HepG2 (cell line): ENCODE measurements at regions not wholly inside any gene's neighbourhood (a gene's known extent, or its start where the extent isn't known, plus 50 kb on each side); places are given as distances from the start of the nearest gene placed in this dataset.

Source experiments
- ATAC-seq: fragments of 200-7000 bp; cut with Tn5 transposase; 3 replicates; pipeline ENCODE4 v1.9.1; 2020; ENCODE audit warnings: mild to moderate bottlenecking, moderate library complexity
- BruUV-seq: library from RNA; stranded (reverse); fragments of 400-500 nt; replicated peaks from 2 replicates; lab custom pipeline; 2021; lab: Mats Ljungman, UMichigan
- CTCF ChIA-PET: fragments of 300-600 bp; formaldehyde crosslinking; extraction: SDS; loops from one replicate; lab custom pipeline; 2021; ENCODE audit warnings: low total read pairs, inconsistent platforms, low intra/inter-chr PET ratio; lab: Yijun Ruan, JAX
- POLR2A ChIA-PET: fragments of 350-600 bp; sonication (Branson Sonifier 250); formaldehyde crosslinking; loops from one replicate; lab custom pipeline; 2020; ENCODE audit warnings: antibody characterized with exemption, inconsistent platforms; lab: Yijun Ruan, JAX
- DNase-seq: peaks from one replicate; pipeline ENCODE4 v3.0.0-alpha.2; 2015; ENCODE audit warnings: low spot score
- FAIRE-seq: peaks from 3 replicates; lab custom pipeline; 2011; peaks lifted over from hg19 to GRCh38; lab: Jason Lieb, UNC
- H2AFZ ChIP-seq: one replicate; pipeline ENCODE4 v1.6.1; 2011; ENCODE audit warnings: low read length, inconsistent platforms
- H3K27ac ChIP-seq: fragments of 300-600 bp; 3 replicates; pipeline ENCODE4 v1.8.0; 2011; ENCODE audit warnings: mixed run types, mild to moderate bottlenecking, mixed read lengths, low read length, inconsistent platforms; ENCODE audit not compliant: insufficient read depth; ENCODE audit errors: extremely low read length
- H3K27me3 ChIP-seq, 2 experiments: fragments of 200-600 bp in 1 of 2; 2 replicates in 1 of 2; 3 replicates in 1 of 2; pipeline versions ENCODE4 v1.6.0 to v1.8.0; 2011; ENCODE audit warnings: low read length in 2 of 2, mild to moderate bottlenecking in 2 of 2, moderate library complexity in 2 of 2, inconsistent platforms in 1 of 2; ENCODE audit not compliant: insufficient read depth in 2 of 2, control insufficient read depth in 1 of 2
- H3K36me3 ChIP-seq, 2 experiments: fragments of 200-600 bp in 1 of 2; replicated peaks in 1 of 2; 2 replicates in 1 of 2; 3 replicates in 1 of 2; pipeline versions ENCODE4 v1.5.1 to v1.8.0; 2011; ENCODE audit warnings: low read length in 2 of 2, inconsistent platforms in 1 of 2; ENCODE audit not compliant: insufficient read depth in 2 of 2, control insufficient read depth in 1 of 2
- H3K4me1 ChIP-seq: 2 replicates; pipeline ENCODE4 v1.5.1; 2012; ENCODE audit warnings: low read length, inconsistent platforms; ENCODE audit not compliant: insufficient read depth
- H3K4me2 ChIP-seq: 2 replicates; pipeline ENCODE4 v1.6.0; 2011; ENCODE audit warnings: low read depth, low read length, inconsistent platforms
- H3K4me3 ChIP-seq, 3 experiments: fragments of 200-600 bp in 1 of 3; sonication (generic), shearing (Covaris generic) in 1 of 3; replicated peaks in 1 of 3; 2 replicates each; pipeline ENCODE4 v1.5.1; 2011 to 2016; ENCODE audit warnings: low read length in 3 of 3, inconsistent platforms in 2 of 3, low read depth in 2 of 3, mild to moderate bottlenecking in 2 of 3, control low read depth in 1 of 3, mixed read lengths in 1 of 3; ENCODE audit not compliant: insufficient read depth in 1 of 3
- H3K79me2 ChIP-seq: one replicate; pipeline ENCODE4 v1.6.1; 2011; ENCODE audit warnings: low read length, inconsistent platforms; ENCODE audit not compliant: insufficient read depth
- H3K9ac ChIP-seq: 2 replicates; pipeline ENCODE4 v1.6.0; 2011; ENCODE audit warnings: mild to moderate bottlenecking, low read depth, low read length, inconsistent platforms; ENCODE audit not compliant: insufficient read depth
- H3K9me3 ChIP-seq: 2 replicates; pipeline ENCODE4 v1.5.1; 2012; ENCODE audit warnings: mild to moderate bottlenecking, low read length
- H4K20me1 ChIP-seq: 2 replicates; pipeline ENCODE4 v1.6.0; 2011; ENCODE audit warnings: inconsistent platforms, mild to moderate bottlenecking, low read length, moderate library complexity; ENCODE audit not compliant: insufficient read depth
- FOXK1 ChIP-seq: sonication (generic); formaldehyde crosslinking; IDR thresholded peaks from 2 replicates; pipeline ENCODE4 v1.4.0; 2020; ENCODE audit warnings: low read depth, missing genetic modification reagents, borderline replicate concordance
- HNRNPK ChIP-seq: fragments of 200-400 bp; formaldehyde crosslinking; IDR thresholded peaks from 2 replicates; pipeline ENCODE4 v1.6.1; 2018; ENCODE audit warnings: low read length, low read depth, moderate library complexity, mild to moderate bottlenecking; ENCODE audit not compliant: poor library complexity, severe bottlenecking
- PAXIP1 ChIP-seq: sonication (generic); formaldehyde crosslinking; conservative IDR thresholded peaks from 2 replicates; pipeline ENCODE4 v1.4.0; 2020; ENCODE audit warnings: mild to moderate bottlenecking, missing genetic modification reagents, moderate library complexity
- ZNF234 ChIP-seq: sonication (generic); formaldehyde crosslinking; conservative IDR thresholded peaks from 2 replicates; pipeline ENCODE4 v1.5.1; 2020; ENCODE audit warnings: mild to moderate bottlenecking, missing genetic modification reagents
- ZNF263 ChIP-seq: sonication (generic); formaldehyde crosslinking; IDR thresholded peaks from 2 replicates; pipeline ENCODE4 v1.4.0; 2020; ENCODE audit warnings: missing genetic modification reagents
- ZNF281 ChIP-seq: sonication (generic); formaldehyde crosslinking; IDR thresholded peaks from 2 replicates; pipeline ENCODE4 v1.4.0; 2020; ENCODE audit warnings: missing genetic modification reagents, borderline replicate concordance
- WGBS: methylation state at CpG from one replicate; pipeline ENCODE4 v1.1.6; 2017; ENCODE audit warnings: low lambda C conversion rate; 5-methylcytosine and 5-hydroxymethylcytosine counted together
- in situ Hi-C: cut with HindIII; loops from 2 replicates; pipeline ENCODE4 v1.10.0; 2017; ENCODE audit warnings: low pct_unique_long_range_greater_than_20kb; ENCODE audit not compliant: extremely low pct_ligation_motif_present
- intact Hi-C: fragments of 100-400 bp; cut with micrococcal nuclease; formaldehyde crosslinking; loops from one replicate; pipeline ENCODE4 v1.10.0; 2022; ENCODE audit not compliant: unreplicated experiment

- no peak for TF ChIP-seq PAXIP1 (CRISPR knock-in tag)
- TF ChIP-seq, all 625 proteins: peak for 0
These were observed 269.5 kb upstream of the NCAM2 start (continued) for GRCh38 chr21:20728691-20729090.

- Histone ChIP-seq H3K36me3 (no peaks in the 10 kb centered on the region), H3K4me2 (no peak overlapping the region), H3K27ac (no peak overlapping the region), H3K9ac (no peak overlapping the region), H3K9me3 (peaks cover 89% of the 10 kb centered on the region), H2AFZ (no peak overlapping the region), H4K20me1 (no peaks in the 10 kb centered on the region), H3K4me3 (no peak overlapping the region), H3K4me1 (no peaks in the 10 kb centered on the region), H3K27me3 (no peaks in the 10 kb centered on the region), H3K79me2 (no peaks in the 10 kb centered on the region)
- no TSS peak for BruUV-seq
- in situ Hi-C loops, result no loop called here
- intact Hi-C loops, result no loop called here
- FAIRE-seq, result no peak
- TF ChIP-seq ZNF234, result no peak
- 28% methylated on average over 2 of the region's 2 CpGs for WGBS
- ChIA-PET POLR2A (no interaction called here), CTCF (no interaction called here)
- no peak for DNase-seq
- no peak for ATAC-seq
These were observed 268.8 kb upstream of the NCAM2 start for GRCh38 chr21:20729376-20729775.

GRCh38 chr21:20730441-20730840 is 267.8 kb upstream of the NCAM2 start:
- Histone ChIP-seq H3K27me3 (no peaks in the 10 kb centered on the region), H3K9ac (no peak overlapping the region), H4K20me1 (no peaks in the 10 kb centered on the region), H3K36me3 (no peaks in the 10 kb centered on the region), H3K9me3 (peaks cover 89% of the 10 kb centered on the region), H3K27ac (no peak overlapping the region), H3K4me3 (no peak overlapping the region), H2AFZ (no peak overlapping the region), H3K4me2 (no peak overlapping the region), H3K4me1 (no peaks in the 10 kb centered on the region), H3K79me2 (no peaks in the 10 kb centered on the region)
- 10% methylated on average over 6 of the region's 6 CpGs for WGBS
- in situ Hi-C loops, result no loop called here
- DNase-seq, result no peak
- FAIRE-seq, result no peak
- ATAC-seq, result no peak
- intact Hi-C loops, result no loop called here
- POLR2A ChIA-PET, result no interaction called here
- no TSS peak for BruUV-seq
- TF ChIP-seq ZNF281 (CRISPR knock-in tag), result no peak
- TF ChIP-seq FOXK1 (CRISPR knock-in tag), result no peak
- TF ChIP-seq ZNF263 (CRISPR knock-in tag), result no peak
- TF ChIP-seq HNRNPK, result no peak
- CTCF ChIA-PET, result no interaction called here
